ENCODE measurements at regions not wholly inside any gene's neighbourhood (a gene's known extent, or its start where the extent isn't known, plus 50 kb on each side); places are given as distances from the start of the nearest gene placed in this dataset.
"Not testable (repeated sequence)": the region's sequence is repeated elsewhere in the genome, so short reads cannot be mapped to it uniquely, and the experiment has no call there.

DNA sequence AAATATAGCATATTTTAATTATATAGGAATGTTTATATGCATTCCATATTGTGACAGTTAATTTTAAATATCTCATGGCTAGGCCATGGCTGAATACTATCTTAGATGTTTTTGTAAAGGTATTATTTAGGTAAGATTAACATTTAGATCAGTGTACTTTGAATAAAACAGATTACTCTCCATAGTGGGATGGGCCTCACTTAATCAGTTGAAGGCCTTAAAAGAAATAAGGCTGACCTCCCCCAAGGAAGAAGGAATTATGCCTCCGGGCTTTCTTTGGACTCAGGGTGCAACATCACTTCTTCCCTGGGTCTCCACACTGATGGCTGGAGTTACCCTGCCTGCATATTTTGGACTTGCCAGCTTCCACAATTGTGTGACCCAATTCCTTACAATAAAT lies 113.4 kb downstream of the SEPTIN7 start:
- CTCF ChIA-PET; BruUV-seq (replicated peaks): not testable (repeated sequence)

DNA sequence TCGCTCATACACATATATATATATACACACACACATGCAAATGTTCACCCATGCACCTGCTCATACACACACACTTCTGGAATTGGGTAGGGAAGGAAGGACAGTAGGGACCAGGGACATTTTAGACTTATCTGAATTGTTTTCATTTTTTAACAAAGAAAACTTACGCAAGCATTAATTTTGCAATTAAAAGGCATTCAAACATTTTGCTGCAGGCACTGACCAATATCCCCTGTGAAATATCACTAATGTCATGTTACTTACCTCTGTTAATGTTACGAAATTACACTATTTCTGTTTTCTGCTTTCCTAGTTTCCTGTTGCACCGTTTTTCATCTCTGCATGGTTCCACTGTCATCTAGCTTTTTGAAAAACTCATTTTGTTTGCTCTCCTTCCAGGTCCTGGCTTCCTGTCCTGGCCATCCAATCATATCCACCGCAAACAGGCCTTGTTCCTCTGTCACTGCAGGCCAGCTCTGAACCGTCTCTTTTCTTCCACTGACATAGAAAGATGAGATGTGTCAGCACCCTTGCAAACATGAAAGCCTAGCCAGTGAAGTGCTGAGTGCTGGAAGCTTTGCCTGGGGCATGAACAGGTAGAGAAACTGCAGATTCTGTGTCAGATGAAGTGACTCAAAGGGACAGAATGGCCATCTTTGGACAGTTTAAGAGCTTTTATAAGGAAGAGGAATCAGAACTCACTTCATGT lies 114.5 kb downstream of the SEPTIN7 start:
- H3K4me3 ChIP-seq (replicated peaks in 1 of 3; ENCODE audit: insufficient read depth in 1 of 3, low read depth in 1 of 3, low read length in 3 of 3); dilution Hi-C loops (cut with MboI; ENCODE audit: extremely low pct_ligation_motif_present, low sequenced_read_pairs); BruUV-seq (replicated peaks); H3K79me2 ChIP-seq (ENCODE audit: control insufficient read depth, insufficient read depth, low read length); H2AFZ ChIP-seq (ENCODE audit: low read depth, low read length); H3K27me3 ChIP-seq (ENCODE audit: control insufficient read depth in 2 of 2, insufficient read depth in 2 of 2, low read length in 2 of 2); POLR2A ChIA-PET; intact Hi-C loops (cut with micrococcal nuclease); H3K27ac ChIP-seq (ENCODE audit: insufficient read depth, low read depth, low read length); FAIRE-seq; H3K36me3 ChIP-seq (ENCODE audit: control insufficient read depth in 2 of 2, extremely low read depth in 1 of 2, insufficient read depth in 2 of 2, low read length in 2 of 2); H4K20me1 ChIP-seq (replicated peaks; ENCODE audit: control insufficient read depth, extremely low read depth, insufficient read depth, low read length); H3K9me1 ChIP-seq (replicated peaks; ENCODE audit: control insufficient read depth, extremely low read depth, insufficient read depth, low read length); H3K4me1 ChIP-seq (ENCODE audit: control insufficient read depth, extremely low read depth, insufficient read depth, low read length); DNase-seq (ENCODE audit: low read depth, low spot score); H3K9me3 ChIP-seq (replicated peaks; ENCODE audit: control insufficient read depth, insufficient read depth, low read length); H3K4me2 ChIP-seq (ENCODE audit: insufficient read depth, low read length); H3K9ac ChIP-seq (replicated peaks; ENCODE audit: extremely low read depth, insufficient read depth, low read length): not testable (repeated sequence)
- CTCF ChIA-PET, result interaction anchor here (2.1 to 3.0 kb wide), 3 partner anchors 57 to 403 kb away, joined by 35 to 73 read pairs (median 61); no protein-coding TSS in a partner anchor

More for the DNA sequence above, 113.4 kb downstream of the SEPTIN7 start:
- H4K20me1 ChIP-seq (replicated peaks; ENCODE audit: control insufficient read depth, extremely low read depth, insufficient read depth, low read length); dilution Hi-C loops (cut with MboI; ENCODE audit: extremely low pct_ligation_motif_present, low sequenced_read_pairs); intact Hi-C loops (cut with micrococcal nuclease); POLR2A ChIA-PET; DNase-seq (ENCODE audit: low read depth, low spot score); H3K27ac ChIP-seq (ENCODE audit: insufficient read depth, low read depth, low read length); H3K36me3 ChIP-seq (ENCODE audit: control insufficient read depth in 2 of 2, extremely low read depth in 1 of 2, insufficient read depth in 2 of 2, low read length in 2 of 2); H3K9ac ChIP-seq (replicated peaks; ENCODE audit: extremely low read depth, insufficient read depth, low read length); H3K79me2 ChIP-seq (ENCODE audit: control insufficient read depth, insufficient read depth, low read length); H3K4me3 ChIP-seq (replicated peaks in 1 of 3; ENCODE audit: insufficient read depth in 1 of 3, low read depth in 1 of 3, low read length in 3 of 3); H3K27me3 ChIP-seq (ENCODE audit: control insufficient read depth in 2 of 2, insufficient read depth in 2 of 2, low read length in 2 of 2); H3K9me3 ChIP-seq (replicated peaks; ENCODE audit: control insufficient read depth, insufficient read depth, low read length); FAIRE-seq; H3K9me1 ChIP-seq (replicated peaks; ENCODE audit: control insufficient read depth, extremely low read depth, insufficient read depth, low read length); H2AFZ ChIP-seq (ENCODE audit: low read depth, low read length); H3K4me2 ChIP-seq (ENCODE audit: insufficient read depth, low read length); H3K4me1 ChIP-seq (ENCODE audit: control insufficient read depth, extremely low read depth, insufficient read depth, low read length): not testable (repeated sequence)

DNA sequence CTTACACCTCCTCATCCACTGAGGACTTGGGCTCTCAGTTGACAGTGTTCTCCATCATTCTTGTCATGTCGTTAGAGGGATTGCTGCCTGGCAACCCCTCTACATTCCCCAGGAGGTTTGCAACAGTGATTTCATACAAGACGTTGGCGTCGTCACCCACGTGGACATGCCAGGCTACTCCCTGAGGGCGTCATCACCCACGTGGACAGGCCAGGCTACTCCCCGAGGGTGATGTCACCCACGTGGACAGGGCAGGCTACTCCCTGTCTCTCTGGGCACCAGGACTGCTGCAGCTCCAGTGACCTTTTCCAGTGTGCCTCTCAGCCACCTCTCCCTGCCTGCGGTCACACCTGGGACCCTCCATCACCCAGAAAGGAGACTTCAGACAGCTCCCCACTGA lies 117.4 kb downstream of the SEPTIN7 start:
- FAIRE-seq; H3K4me2 ChIP-seq (ENCODE audit: insufficient read depth, low read length); BruUV-seq (replicated peaks); H3K27me3 ChIP-seq (ENCODE audit: control insufficient read depth in 2 of 2, insufficient read depth in 2 of 2, low read length in 2 of 2); H4K20me1 ChIP-seq (replicated peaks; ENCODE audit: control insufficient read depth, extremely low read depth, insufficient read depth, low read length); H3K4me1 ChIP-seq (ENCODE audit: control insufficient read depth, extremely low read depth, insufficient read depth, low read length); H3K9me1 ChIP-seq (replicated peaks; ENCODE audit: control insufficient read depth, extremely low read depth, insufficient read depth, low read length); H3K79me2 ChIP-seq (ENCODE audit: control insufficient read depth, insufficient read depth, low read length); H2AFZ ChIP-seq (ENCODE audit: low read depth, low read length); H3K36me3 ChIP-seq (ENCODE audit: control insufficient read depth in 2 of 2, extremely low read depth in 1 of 2, insufficient read depth in 2 of 2, low read length in 2 of 2); H3K4me3 ChIP-seq (replicated peaks in 1 of 3; ENCODE audit: insufficient read depth in 1 of 3, low read depth in 1 of 3, low read length in 3 of 3); POLR2A ChIA-PET; intact Hi-C loops (cut with micrococcal nuclease); H3K27ac ChIP-seq (ENCODE audit: insufficient read depth, low read depth, low read length); H3K9me3 ChIP-seq (replicated peaks; ENCODE audit: control insufficient read depth, insufficient read depth, low read length); H3K9ac ChIP-seq (replicated peaks; ENCODE audit: extremely low read depth, insufficient read depth, low read length); DNase-seq (ENCODE audit: low read depth, low spot score); dilution Hi-C loops (cut with MboI; ENCODE audit: extremely low pct_ligation_motif_present, low sequenced_read_pairs): not testable (repeated sequence)
- CTCF ChIA-PET, result interaction anchor here (1.3 kb wide), 1 partner anchor 53 kb away, joined by 4 read pairs; no protein-coding TSS in a partner anchor

DNA sequence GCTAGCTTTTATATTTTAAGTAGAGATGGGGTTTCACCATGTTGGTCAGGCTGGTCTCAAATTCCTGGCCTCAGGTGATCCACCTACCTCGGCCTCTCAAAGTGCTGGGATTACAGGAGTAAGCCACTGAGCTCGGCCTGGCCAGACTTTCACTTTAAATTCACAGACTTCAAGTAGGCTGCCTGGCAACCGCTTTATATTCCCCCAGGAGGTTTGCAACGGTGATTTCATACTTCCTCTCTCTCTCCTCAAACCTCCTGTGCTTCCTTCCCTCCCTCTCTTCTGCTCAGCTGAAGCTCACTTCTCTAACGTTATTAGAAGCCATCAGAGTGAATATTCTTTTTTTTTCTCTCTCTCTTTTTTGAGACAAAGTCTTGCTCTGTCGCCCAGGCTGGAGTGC lies 118.8 kb downstream of the SEPTIN7 start:
- H3K27ac ChIP-seq (ENCODE audit: insufficient read depth, low read depth, low read length); intact Hi-C loops (cut with micrococcal nuclease); BruUV-seq (replicated peaks); POLR2A ChIA-PET; H3K9ac ChIP-seq (replicated peaks; ENCODE audit: extremely low read depth, insufficient read depth, low read length); H3K9me1 ChIP-seq (replicated peaks; ENCODE audit: control insufficient read depth, extremely low read depth, insufficient read depth, low read length); H2AFZ ChIP-seq (ENCODE audit: low read depth, low read length); H3K4me2 ChIP-seq (ENCODE audit: insufficient read depth, low read length); H3K27me3 ChIP-seq (ENCODE audit: control insufficient read depth in 2 of 2, insufficient read depth in 2 of 2, low read length in 2 of 2); FAIRE-seq; DNase-seq (ENCODE audit: low read depth, low spot score); H4K20me1 ChIP-seq (replicated peaks; ENCODE audit: control insufficient read depth, extremely low read depth, insufficient read depth, low read length); H3K4me3 ChIP-seq (replicated peaks in 1 of 3; ENCODE audit: insufficient read depth in 1 of 3, low read depth in 1 of 3, low read length in 3 of 3); H3K36me3 ChIP-seq (ENCODE audit: control insufficient read depth in 2 of 2, extremely low read depth in 1 of 2, insufficient read depth in 2 of 2, low read length in 2 of 2); H3K9me3 ChIP-seq (replicated peaks; ENCODE audit: control insufficient read depth, insufficient read depth, low read length); H3K4me1 ChIP-seq (ENCODE audit: control insufficient read depth, extremely low read depth, insufficient read depth, low read length); H3K79me2 ChIP-seq (ENCODE audit: control insufficient read depth, insufficient read depth, low read length); dilution Hi-C loops (cut with MboI; ENCODE audit: extremely low pct_ligation_motif_present, low sequenced_read_pairs): not testable (repeated sequence)
- CTCF ChIA-PET, result interaction anchor here (1.3 kb wide), 1 partner anchor 56 kb away, joined by 7 read pairs; no protein-coding TSS in a partner anchor

Data from endothelial cell of umbilical vein (primary cell).